ENCODE measurements at regions not wholly inside any gene's neighbourhood (a gene's known extent, or its start where the extent isn't known, plus 50 kb on each side); places are given as distances from the start of the nearest gene placed in this dataset.

DNA sequence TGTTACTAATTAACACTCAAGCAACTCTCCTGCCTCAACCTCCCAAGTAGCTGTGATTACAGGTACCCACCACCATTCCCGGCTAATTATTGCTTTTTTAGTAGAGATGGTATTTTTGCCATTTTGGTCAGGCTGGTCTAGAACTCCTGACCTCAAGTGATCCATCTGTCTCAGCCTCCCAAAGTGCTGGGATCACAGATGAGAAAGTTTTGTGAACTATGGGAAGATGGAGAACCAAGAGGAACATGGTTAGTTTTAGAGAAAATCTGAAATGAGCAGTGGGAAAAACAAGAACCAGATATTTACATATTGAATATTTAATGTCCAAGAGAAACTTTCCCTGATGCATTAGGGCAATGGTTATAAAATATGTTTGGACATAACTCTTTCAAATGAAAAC is 863.6 kb upstream of the MIR17HG start:
- H3K79me1 ChIP-seq (ENCODE audit: low read depth in 1 of 2, low read length in 2 of 2): no peaks in the 10 kb centered on the region
- no peak overlapping the region for H2AFZ ChIP-seq (replicated peaks; ENCODE audit: low read length, poor library complexity)
- dilution Hi-C loops (cut with HindIII; ENCODE audit: low sequenced_read_pairs, unreplicated experiment) (no loop called here), intact Hi-C loops (cut with micrococcal nuclease) (no loop called here), in situ Hi-C loops (cut with MboI; ENCODE audit: low sequenced_read_pairs) (no loop called here)
- no peak overlapping the region for H4K91ac ChIP-seq (ENCODE audit: insufficient read depth, low read depth, low read length)
- H2BK120ac ChIP-seq (ENCODE audit: low read depth, low read length): no peak overlapping the region
- H3K23ac ChIP-seq (ENCODE audit: low read depth, low read length): no peak overlapping the region
- H4K5ac ChIP-seq (ENCODE audit: low read depth, low read length): no peak overlapping the region
- H3K4me2 ChIP-seq (ENCODE audit: low read depth, low read length): no peak overlapping the region
- no TSS peak for BruUV-seq (replicated peaks)
- ATAC-seq (ENCODE audit: low read depth) (no peak), DNase-seq (no peak)
- no peaks in the 10 kb centered on the region for H3K36me3 ChIP-seq (ENCODE audit: control insufficient read depth, insufficient read depth, low read length)
- H3K4ac ChIP-seq (ENCODE audit: low read depth, low read length): no peak overlapping the region
- ChIA-PET CTCF (no interaction called here), POLR2A (ENCODE audit: unreplicated experiment) (interaction anchor here (0.6 kb wide), 1 partner anchor 9 kb away, joined by 5 read pairs; no protein-coding TSS in a partner anchor)
- H3K9me1 ChIP-seq (ENCODE audit: insufficient read depth, low read length): no peaks in the 10 kb centered on the region
- no peak overlapping the region for H3K9ac ChIP-seq (ENCODE audit: low read depth, low read length)
- no peak overlapping the region for H2BK15ac ChIP-seq (ENCODE audit: low read depth, low read length)
- H3K27me3 ChIP-seq (ENCODE audit: control insufficient read depth, insufficient read depth, low read length): no peaks in the 10 kb centered on the region
- no CpG with 5 or more reads among the region's 1 CpG for WGBS, 2 experiments (ENCODE audit: extremely low coverage in 2 of 2, insufficient read length in 1 of 2)
- no peak overlapping the region for H3K4me3 ChIP-seq (ENCODE audit: insufficient read depth, low read depth, low read length)
- no peaks in the 10 kb centered on the region for H3K4me1 ChIP-seq (ENCODE audit: control insufficient read depth, insufficient read depth, low read length)
- no peak overlapping the region for H2AK9ac ChIP-seq (replicated peaks; ENCODE audit: low read depth, low read length, poor library complexity)
- H3K18ac ChIP-seq (ENCODE audit: low read depth, low read length): no peak overlapping the region
- no peaks in the 10 kb centered on the region for H4K20me1 ChIP-seq (ENCODE audit: insufficient read depth, low read length)
- no peak for TF ChIP-seq BHLHE40 (IDR thresholded peaks at IDR 0.05; ENCODE audit: low read depth, low read length)
- TF ChIP-seq MAZ (IDR thresholded peaks at IDR 0.05; ENCODE audit: borderline replicate concordance, low read depth, low read length): no peak
- TF ChIP-seq SMC3 (IDR thresholded peaks at IDR 0.05; ENCODE audit: low read depth, low read length): no peak
- TF ChIP-seq RAD21 (IDR thresholded peaks at IDR 0.05; ENCODE audit: low read length): no peak
- TF ChIP-seq POLR2A (IDR thresholded peaks at IDR 0.05; ENCODE audit: low read depth, low read length): no peak
- TF ChIP-seq RFX5 (IDR thresholded peaks at IDR 0.05; ENCODE audit: low read depth, low read length): no peak
- TF ChIP-seq CHD1 (IDR thresholded peaks at IDR 0.05; ENCODE audit: low read depth, low read length): no peak
- no peak for TF ChIP-seq NFE2L2 (IDR thresholded peaks at IDR 0.05; ENCODE audit: low read depth, low read length)
- no peak for TF ChIP-seq CEBPB (IDR thresholded peaks at IDR 0.05; ENCODE audit: low read depth, low read length)
- no peak for TF ChIP-seq MAFK (IDR thresholded peaks at IDR 0.05; ENCODE audit: low read depth, low read length)
- TF ChIP-seq, protein P1, sequence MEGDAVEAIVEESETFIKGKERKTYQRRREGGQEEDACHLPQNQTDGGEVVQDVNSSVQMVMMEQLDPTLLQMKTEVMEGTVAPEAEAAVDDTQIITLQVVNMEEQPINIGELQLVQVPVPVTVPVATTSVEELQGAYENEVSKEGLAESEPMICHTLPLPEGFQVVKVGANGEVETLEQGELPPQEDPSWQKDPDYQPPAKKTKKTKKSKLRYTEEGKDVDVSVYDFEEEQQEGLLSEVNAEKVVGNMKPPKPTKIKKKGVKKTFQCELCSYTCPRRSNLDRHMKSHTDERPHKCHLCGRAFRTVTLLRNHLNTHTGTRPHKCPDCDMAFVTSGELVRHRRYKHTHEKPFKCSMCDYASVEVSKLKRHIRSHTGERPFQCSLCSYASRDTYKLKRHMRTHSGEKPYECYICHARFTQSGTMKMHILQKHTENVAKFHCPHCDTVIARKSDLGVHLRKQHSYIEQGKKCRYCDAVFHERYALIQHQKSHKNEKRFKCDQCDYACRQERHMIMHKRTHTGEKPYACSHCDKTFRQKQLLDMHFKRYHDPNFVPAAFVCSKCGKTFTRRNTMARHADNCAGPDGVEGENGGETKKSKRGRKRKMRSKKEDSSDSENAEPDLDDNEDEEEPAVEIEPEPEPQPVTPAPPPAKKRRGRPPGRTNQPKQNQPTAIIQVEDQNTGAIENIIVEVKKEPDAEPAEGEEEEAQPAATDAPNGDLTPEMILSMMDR (conservative IDR thresholded peaks at IDR 0.05; ENCODE audit: low read depth, low read length): no peak
- H4K8ac ChIP-seq (ENCODE audit: low read depth in 2 of 2, low read length in 2 of 2): no peak overlapping the region
- no peak overlapping the region for H2BK5ac ChIP-seq (ENCODE audit: low read depth, low read length, poor library complexity, severe bottlenecking)
- H3K27ac ChIP-seq (ENCODE audit: insufficient read depth, low read length): no peak overlapping the region
- no peak overlapping the region for H3K56ac ChIP-seq (ENCODE audit: extremely low read depth, insufficient read depth, low read length)
- H2AK5ac ChIP-seq (ENCODE audit: low read depth, low read length): no peak overlapping the region
- no peak overlapping the region for H3K14ac ChIP-seq (replicated peaks; ENCODE audit: low read depth, low read length)
- no peaks in the 10 kb centered on the region for H3K9me3 ChIP-seq (ENCODE audit: control insufficient read depth, insufficient read depth, low read length)
- H2BK20ac ChIP-seq (ENCODE audit: low read depth, low read length): no peak overlapping the region

Data from IMR-90 (cell line).